Loucy (cell line): ENCODE measurements at regions not wholly inside any gene's neighbourhood (a gene's known extent, or its start where the extent isn't known, plus 50 kb on each side); places are given as distances from the start of the nearest gene placed in this dataset.

Experiments used
- H2AFZ ChIP-seq: fragments of 200-600 bp; sonication (generic); 2 replicates; pipeline ENCODE4 v1.6.0; 2016; ENCODE audit warnings: antibody characterized with exemption, mild to moderate bottlenecking, low read length, moderate library complexity
- H3F3A ChIP-seq: fragments of 200-600 bp; 2 replicates; pipeline ENCODE4 v1.6.0; 2016; ENCODE audit warnings: antibody characterized with exemption, low read depth, mild to moderate bottlenecking
- H3K27me3 ChIP-seq: fragments of 200-600 bp; sonication (generic); 2 replicates; pipeline ENCODE4 v1.6.1; 2014; ENCODE audit warnings: low read length, mild to moderate bottlenecking; ENCODE audit not compliant: insufficient read depth, poor library complexity, severe bottlenecking
- H3K36me3 ChIP-seq: fragments of 200-600 bp; sonication (generic); 2 replicates; pipeline ENCODE4 v1.6.1; 2016; ENCODE audit warnings: low read length; ENCODE audit not compliant: insufficient read depth
- H3K4me1 ChIP-seq: fragments of 200-600 bp; sonication (generic); 2 replicates; pipeline ENCODE4 v1.5.1; 2014; ENCODE audit warnings: low read length, mild to moderate bottlenecking; ENCODE audit not compliant: insufficient read depth, poor library complexity, severe bottlenecking
- H3K4me2 ChIP-seq: fragments of 200-600 bp; sonication (generic); 2 replicates; pipeline ENCODE4 v1.6.0; 2014; ENCODE audit warnings: antibody characterized with exemption, low read length, low read depth, mild to moderate bottlenecking; ENCODE audit not compliant: poor library complexity, severe bottlenecking
- H3K4me3 ChIP-seq: fragments of 200-600 bp; sonication (generic); 2 replicates; pipeline ENCODE4 v1.5.1; 2014; ENCODE audit warnings: low read length, mild to moderate bottlenecking, mixed read lengths; ENCODE audit not compliant: poor library complexity, severe bottlenecking
- H3K79me2 ChIP-seq: fragments of 200-600 bp; sonication (generic); 2 replicates; pipeline ENCODE4 v1.6.1; 2014; ENCODE audit warnings: low read length; ENCODE audit not compliant: insufficient read depth
- H3K9ac ChIP-seq: fragments of 200-600 bp; sonication (generic); 2 replicates; pipeline ENCODE4 v1.6.0; 2014; ENCODE audit warnings: mild to moderate bottlenecking, low read depth, low read length, moderate library complexity; ENCODE audit not compliant: poor library complexity, severe bottlenecking
- H3K9me2 ChIP-seq: fragments of 200-600 bp; sonication (generic); replicated peaks from 2 replicates; pipeline ENCODE4 v1.6.1; 2016; ENCODE audit warnings: low read depth, low read length, mixed read lengths
- H3K9me3 ChIP-seq: fragments of 200-600 bp; sonication (generic); 2 replicates; pipeline ENCODE4 v1.6.1; 2014; ENCODE audit warnings: mild to moderate bottlenecking, antibody characterized with exemption, low read length, low read depth; ENCODE audit not compliant: insufficient read depth
- H4K20me1 ChIP-seq: fragments of 200-600 bp; sonication (generic); 2 replicates; pipeline ENCODE4 v1.6.0; 2014; ENCODE audit warnings: antibody characterized with exemption, low read length, mild to moderate bottlenecking; ENCODE audit not compliant: insufficient read depth, poor library complexity, severe bottlenecking
- EZH2phosphoT487 ChIP-seq: fragments of 200-600 bp; IDR thresholded peaks from 2 replicates; pipeline ENCODE4 v1.6.1; 2018; ENCODE audit warnings: antibody characterized with exemption, mild to moderate bottlenecking, moderate library complexity, borderline replicate concordance
- TF ChIP-seq, protein P1 (sequence below): fragments of 200-600 bp; sonication (generic); conservative IDR thresholded peaks from 2 replicates; pipeline ENCODE4 v1.5.1; 2014; ENCODE audit warnings: mild to moderate bottlenecking, antibody characterized with exemption, low read length

- Histone ChIP-seq H3K36me3 (no peaks in the 10 kb centered on the region), H3K4me2 (no peak overlapping the region), H3F3A (no peaks in the 10 kb centered on the region), H4K20me1 (no peaks in the 10 kb centered on the region), H3K4me1 (peaks cover 19% of the 10 kb centered on the region), H3K27me3 (no peaks in the 10 kb centered on the region), H3K79me2 (no peaks in the 10 kb centered on the region; the same call in 1 of the 2 replicates), H3K9me3 (no peaks in the 10 kb centered on the region), H3K4me3 (no peak overlapping the region), H2AFZ (no peak overlapping the region; the same call in 1 of the 2 replicates), H3K9me2 (no peaks in the 10 kb centered on the region), H3K9ac (no peak overlapping the region)
- TF ChIP-seq EZH2phosphoT487, result no peak
- TF ChIP-seq, protein P1, sequence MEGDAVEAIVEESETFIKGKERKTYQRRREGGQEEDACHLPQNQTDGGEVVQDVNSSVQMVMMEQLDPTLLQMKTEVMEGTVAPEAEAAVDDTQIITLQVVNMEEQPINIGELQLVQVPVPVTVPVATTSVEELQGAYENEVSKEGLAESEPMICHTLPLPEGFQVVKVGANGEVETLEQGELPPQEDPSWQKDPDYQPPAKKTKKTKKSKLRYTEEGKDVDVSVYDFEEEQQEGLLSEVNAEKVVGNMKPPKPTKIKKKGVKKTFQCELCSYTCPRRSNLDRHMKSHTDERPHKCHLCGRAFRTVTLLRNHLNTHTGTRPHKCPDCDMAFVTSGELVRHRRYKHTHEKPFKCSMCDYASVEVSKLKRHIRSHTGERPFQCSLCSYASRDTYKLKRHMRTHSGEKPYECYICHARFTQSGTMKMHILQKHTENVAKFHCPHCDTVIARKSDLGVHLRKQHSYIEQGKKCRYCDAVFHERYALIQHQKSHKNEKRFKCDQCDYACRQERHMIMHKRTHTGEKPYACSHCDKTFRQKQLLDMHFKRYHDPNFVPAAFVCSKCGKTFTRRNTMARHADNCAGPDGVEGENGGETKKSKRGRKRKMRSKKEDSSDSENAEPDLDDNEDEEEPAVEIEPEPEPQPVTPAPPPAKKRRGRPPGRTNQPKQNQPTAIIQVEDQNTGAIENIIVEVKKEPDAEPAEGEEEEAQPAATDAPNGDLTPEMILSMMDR, result no peak
These were observed 249.0 kb downstream of the ZEB2 start for GRCh38 chr2:144270951-144271350.

DNA sequence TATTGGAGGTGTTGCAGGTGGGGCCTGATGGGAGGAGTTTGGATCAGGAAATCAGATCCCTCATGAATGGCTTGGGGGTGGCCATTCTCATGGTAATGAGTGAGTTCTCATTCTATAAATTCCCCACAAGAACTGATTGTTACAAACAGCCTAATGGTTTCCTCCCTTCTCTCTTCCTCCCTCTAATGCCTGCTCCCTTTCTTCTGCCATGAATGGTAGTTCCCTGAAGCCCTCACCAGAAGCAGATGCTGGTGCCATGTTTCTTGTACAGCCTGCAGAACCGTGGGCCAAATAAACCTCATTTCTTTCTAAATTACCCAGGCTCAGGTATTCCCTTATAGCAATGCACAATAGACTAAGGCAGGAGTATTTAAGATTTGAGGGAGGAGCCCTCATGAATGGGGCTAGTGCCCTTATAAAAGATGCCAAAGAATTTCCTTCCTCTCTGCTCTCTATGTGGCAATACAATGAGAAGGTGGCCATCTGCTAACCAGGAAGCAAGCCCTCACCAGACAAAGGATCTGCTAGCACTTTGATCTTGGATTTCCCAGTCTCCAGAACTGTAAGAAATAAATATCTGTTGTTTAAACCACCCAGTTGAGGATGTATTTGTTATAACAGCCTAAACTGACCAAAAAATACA, 251.8 kb downstream of the ZEB2 start:
- no peaks in the 10 kb centered on the region for H3F3A ChIP-seq
- H3K4me3 ChIP-seq, result no peak overlapping the region
- H3K9me3 ChIP-seq, result no peaks in the 10 kb centered on the region
- 0 out of 2 replicates have a peak overlapping the region, but pooled peaks have one; percentile 14 for H2AFZ ChIP-seq
- H3K9me2 ChIP-seq, result no peaks in the 10 kb centered on the region
- peaks cover 19% of the 10 kb centered on the region for H3K4me1 ChIP-seq
- H4K20me1 ChIP-seq, result no peaks in the 10 kb centered on the region
- no peak for TF ChIP-seq EZH2phosphoT487
- TF ChIP-seq, protein P1, result no peak
- H3K27me3 ChIP-seq, result no peaks in the 10 kb centered on the region
- no peaks in the 10 kb centered on the region; the same call in 1 of the 2 replicates for H3K79me2 ChIP-seq
- no peaks in the 10 kb centered on the region for H3K36me3 ChIP-seq
- H3K4me2 ChIP-seq, result peak overlapping the region; percentile 28
- H3K9ac ChIP-seq, result no peak overlapping the region

GRCh38 chr2:144267239-144267638, 252.7 kb downstream of the ZEB2 start:
- Histone ChIP-seq H3K36me3 (no peaks in the 10 kb centered on the region), H3K4me1 (peaks cover 19% of the 10 kb centered on the region), H3K4me2 (peak overlapping the region; percentile 21), H3K9me3 (no peaks in the 10 kb centered on the region), H3K79me2 (no peaks in the 10 kb centered on the region; the same call in 1 of the 2 replicates), H4K20me1 (no peaks in the 10 kb centered on the region), H3K4me3 (no peak overlapping the region), H3F3A (no peaks in the 10 kb centered on the region), H2AFZ (no peak overlapping the region), H3K9ac (no peak overlapping the region), H3K9me2 (no peaks in the 10 kb centered on the region), H3K27me3 (no peaks in the 10 kb centered on the region)
- TF ChIP-seq, protein P1, result no peak
- TF ChIP-seq EZH2phosphoT487, result no peak
